Kidney (tissue), 13 donors: ENCODE measurements at regions not wholly inside any gene's neighbourhood (a gene's known extent, or its start where the extent isn't known, plus 50 kb on each side); places are given as distances from the start of the nearest gene placed in this dataset.

Experiments
- DNase-seq, 5 donors: peaks; one replicate each; pipeline ENCODE4 v3.0.0-alpha.2; 2013 to 2020
- FAIRE-seq: peaks from 2 replicates; lab custom pipeline; 2012; peaks lifted over from hg19 to GRCh38; lab: Jason Lieb, UNC
- H3K27ac ChIP-seq, 2 donors: one replicate each; pipeline ENCODE4 v1.7.0; 2013; ENCODE audit warnings: low read depth in 2 of 2, low read length in 2 of 2, inconsistent platforms in 1 of 2
- H3K27me3 ChIP-seq: one replicate; pipeline ENCODE4 v1.7.1; 2013; ENCODE audit warnings: low read length, inconsistent platforms; ENCODE audit not compliant: control insufficient read depth, insufficient read depth
- H3K36me3 ChIP-seq, 3 donors: one replicate each; pipeline versions ENCODE4 v1.7.0 to v1.7.1; 2013; ENCODE audit warnings: low read length in 3 of 3, control low read depth in 1 of 3, inconsistent platforms in 1 of 3; ENCODE audit not compliant: insufficient read depth in 3 of 3, control insufficient read depth in 2 of 3
- H3K4me1 ChIP-seq, 3 donors: one replicate each; pipeline versions ENCODE4 v1.7.0 to v1.7.1; 2013; ENCODE audit warnings: low read length in 3 of 3, inconsistent platforms in 1 of 3, low read depth in 1 of 3; ENCODE audit not compliant: control insufficient read depth in 2 of 3, insufficient read depth in 2 of 3
- H3K4me3 ChIP-seq, 3 donors: one replicate each; pipeline versions ENCODE4 v1.7.0 to v1.8.1; 2013; ENCODE audit warnings: low read length in 3 of 3, control low read depth in 1 of 3, inconsistent platforms in 1 of 3
- H3K9ac ChIP-seq, 3 donors: one replicate each; pipeline versions ENCODE4 v1.7.0 to v1.7.1; 2013; ENCODE audit warnings: low read length in 3 of 3, control low read depth in 1 of 3, inconsistent platforms in 1 of 3
- H3K9me3 ChIP-seq, 3 donors: one replicate each; pipeline versions ENCODE4 v1.7.0 to v1.7.1; 2013; ENCODE audit warnings: low read length in 3 of 3, control low read depth in 1 of 3, inconsistent platforms in 1 of 3; ENCODE audit not compliant: control insufficient read depth in 2 of 3, insufficient read depth in 1 of 3
- intact Hi-C: fragments of 100-400 bp; cut with DNase I; formaldehyde crosslinking; loops from one replicate; pipeline ENCODE4 v1.11.1; 2022
- TF ChIP-seq, protein P1 (sequence below): IDR thresholded peaks from 3 replicates; pipeline ENCODE4 v1.5.1; 2012; ENCODE audit warnings: mild to moderate bottlenecking, moderate library complexity, borderline replicate concordance; ENCODE audit not compliant: insufficient read depth; ENCODE audit errors: extremely low read depth
- donor health status: control.
- donor health status: control.
- donor health status: control.
- donor health status: control.
- donor health status: control.
- donor health status: DM: yes; HTN: yes; CAD: no.
- donor health status: Normal renal cell carcinoma (clear cell type).

DNA sequence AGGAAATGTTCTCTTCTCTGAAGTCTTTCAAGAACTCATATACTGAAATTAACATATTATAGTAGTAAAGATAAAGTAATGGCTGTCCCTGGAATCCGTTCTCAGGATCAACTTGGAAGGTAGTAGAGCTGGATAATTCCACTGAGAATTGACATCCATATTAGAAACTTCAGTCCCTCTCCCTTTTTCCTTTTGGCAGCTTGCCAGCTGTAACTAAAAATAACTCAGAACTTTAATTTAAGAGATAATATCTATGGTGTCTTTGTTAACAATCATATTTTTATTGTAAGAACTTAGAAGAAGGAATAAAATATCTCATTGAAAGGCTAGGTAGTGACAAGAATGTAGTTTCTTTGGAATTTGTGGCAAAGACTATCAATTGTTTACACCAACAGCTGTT lies 61.4 kb upstream of the PLEKHA5 start:
- Histone ChIP-seq H3K4me1 (peaks cover 2 to 17% (median 3%) of the 10 kb centered on the region in 3 donors), H3K9me3 (no peaks in the 10 kb centered on the region), H3K9ac (no peak overlapping the region), H3K27ac (no peak overlapping the region), H3K4me3 (no peak overlapping the region), H3K36me3 (no peaks in the 10 kb centered on the region), H3K27me3 (no peaks in the 10 kb centered on the region)
- intact Hi-C loops, result no loop called here
- DNase-seq (peak in 1 of 5 donors; percentile 20), FAIRE-seq (no peak)
- TF ChIP-seq, protein P1, sequence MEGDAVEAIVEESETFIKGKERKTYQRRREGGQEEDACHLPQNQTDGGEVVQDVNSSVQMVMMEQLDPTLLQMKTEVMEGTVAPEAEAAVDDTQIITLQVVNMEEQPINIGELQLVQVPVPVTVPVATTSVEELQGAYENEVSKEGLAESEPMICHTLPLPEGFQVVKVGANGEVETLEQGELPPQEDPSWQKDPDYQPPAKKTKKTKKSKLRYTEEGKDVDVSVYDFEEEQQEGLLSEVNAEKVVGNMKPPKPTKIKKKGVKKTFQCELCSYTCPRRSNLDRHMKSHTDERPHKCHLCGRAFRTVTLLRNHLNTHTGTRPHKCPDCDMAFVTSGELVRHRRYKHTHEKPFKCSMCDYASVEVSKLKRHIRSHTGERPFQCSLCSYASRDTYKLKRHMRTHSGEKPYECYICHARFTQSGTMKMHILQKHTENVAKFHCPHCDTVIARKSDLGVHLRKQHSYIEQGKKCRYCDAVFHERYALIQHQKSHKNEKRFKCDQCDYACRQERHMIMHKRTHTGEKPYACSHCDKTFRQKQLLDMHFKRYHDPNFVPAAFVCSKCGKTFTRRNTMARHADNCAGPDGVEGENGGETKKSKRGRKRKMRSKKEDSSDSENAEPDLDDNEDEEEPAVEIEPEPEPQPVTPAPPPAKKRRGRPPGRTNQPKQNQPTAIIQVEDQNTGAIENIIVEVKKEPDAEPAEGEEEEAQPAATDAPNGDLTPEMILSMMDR, result no peak

DNA sequence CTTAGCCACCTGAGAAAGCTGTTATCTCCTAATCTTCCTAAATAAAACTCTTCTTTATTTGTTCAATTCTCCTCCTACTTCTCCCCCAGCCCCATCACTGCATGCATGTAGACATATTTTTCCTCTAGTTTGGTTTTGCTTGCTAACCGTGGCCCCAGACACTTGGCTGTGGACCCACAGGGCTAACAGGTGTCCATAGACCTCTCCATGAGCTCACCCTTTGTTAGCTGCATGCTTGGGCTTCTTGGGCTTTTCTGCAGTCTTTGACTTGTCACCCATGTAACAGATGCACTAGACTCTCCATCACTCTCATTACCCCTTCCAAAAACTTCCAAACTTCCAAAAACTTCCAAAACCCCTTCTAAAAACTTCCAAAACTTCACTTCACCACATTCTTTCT lies 59.2 kb upstream of the PLEKHA5 start:
- H3K4me1 ChIP-seq, result peaks cover 2 to 17% (median 3%) of the 10 kb centered on the region in 3 donors
- H3K27ac ChIP-seq, result no peak overlapping the region
- H3K4me3 ChIP-seq, result no peak overlapping the region
- intact Hi-C loops, result no loop called here
- no peak for FAIRE-seq
- DNase-seq, result no peak
- no peaks in the 10 kb centered on the region for H3K27me3 ChIP-seq
- no peak overlapping the region for H3K9ac ChIP-seq
- H3K9me3 ChIP-seq, result no peaks in the 10 kb centered on the region
- H3K36me3 ChIP-seq, result no peaks in the 10 kb centered on the region
- TF ChIP-seq, protein P1, result no peak

DNA sequence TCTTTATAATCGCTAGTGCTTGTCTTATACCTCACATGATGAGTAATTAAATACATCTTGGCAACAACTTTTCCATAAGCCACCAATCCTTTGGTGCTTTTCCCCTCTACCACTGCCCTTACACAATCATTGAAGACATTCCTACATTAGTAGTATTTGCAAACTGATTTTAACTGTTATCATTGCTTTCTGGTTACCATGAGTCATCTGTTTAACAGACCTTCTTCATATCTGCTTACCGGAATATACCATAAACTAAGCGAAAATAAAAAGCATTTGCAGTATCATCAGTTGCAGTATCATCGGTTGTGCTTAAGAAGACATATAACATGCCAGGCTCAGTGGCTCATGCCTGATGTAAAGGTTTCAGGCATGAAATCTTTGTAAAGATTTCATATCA lies 54.8 kb upstream of the PLEKHA5 start:
- Histone ChIP-seq H3K9me3 (no peaks in the 10 kb centered on the region), H3K27ac (no peak overlapping the region), H3K36me3 (no peaks in the 10 kb centered on the region), H3K9ac (no peak overlapping the region), H3K4me1 (no peaks in the 10 kb centered on the region), H3K4me3 (no peak overlapping the region), H3K27me3 (no peaks in the 10 kb centered on the region)
- no peak for DNase-seq
- no peak for FAIRE-seq
- intact Hi-C loops, result no loop called here
- TF ChIP-seq, protein P1, result no peak

DNA sequence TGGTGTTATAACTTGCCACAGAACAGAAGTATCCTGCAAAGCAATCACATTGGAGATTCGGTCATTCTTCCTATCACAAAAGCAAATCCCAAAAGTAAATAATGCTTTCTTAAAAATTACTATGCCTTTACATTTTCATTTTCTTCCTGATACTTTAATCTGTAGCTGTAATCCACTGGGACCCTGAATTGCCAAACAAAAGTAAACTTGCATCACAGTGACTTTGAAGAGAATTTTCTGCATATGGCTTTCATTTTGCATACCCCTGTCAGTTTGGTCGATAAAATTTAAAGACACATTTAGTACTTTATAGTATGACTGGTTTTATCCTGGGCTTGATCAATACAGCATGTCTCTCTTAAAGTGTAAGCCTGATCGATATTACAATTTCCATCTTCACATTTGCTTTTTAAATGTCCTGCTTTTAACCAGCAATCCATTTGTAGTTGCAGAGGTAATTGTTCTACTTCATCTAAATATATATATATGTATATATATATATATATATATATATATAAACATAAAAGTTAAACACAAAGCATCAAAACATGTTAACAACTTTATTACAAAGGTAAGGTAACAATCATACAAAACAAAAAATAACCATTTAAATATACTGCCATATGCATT lies 53.7 kb upstream of the PLEKHA5 start:
- Histone ChIP-seq H3K4me1 (no peaks in the 10 kb centered on the region), H3K27ac (no peak overlapping the region)

More for the DNA sequence above, 53.7 kb upstream of the PLEKHA5 start:
- TF ChIP-seq, protein P1, result no peak
- H3K27me3 ChIP-seq, result no peaks in the 10 kb centered on the region
- H3K9me3 ChIP-seq, result no peaks in the 10 kb centered on the region
- H3K9ac ChIP-seq, result no peak overlapping the region
- peak; percentile 38 for FAIRE-seq
- H3K36me3 ChIP-seq, result no peaks in the 10 kb centered on the region
- no peak for DNase-seq
- H3K4me3 ChIP-seq, result no peak overlapping the region
- intact Hi-C loops, result no loop called here
